WERI-Rb-1 (cell line): ENCODE measurements at regions not wholly inside any gene's neighbourhood (a gene's known extent, or its start where the extent isn't known, plus 50 kb on each side); places are given as distances from the start of the nearest gene placed in this dataset.

Experiments
- DNase-seq: peaks from one replicate; pipeline ENCODE4 v3.0.0-alpha.2; 2020
- H3K27ac ChIP-seq: fragments of 250-450 bp; sonication (Bioruptor Pico); 2 replicates; pipeline ENCODE4 v1.5.1; 2020; ENCODE audit warnings: mild to moderate bottlenecking, moderate library complexity
- H3K27me3 ChIP-seq: fragments of 250-450 bp; sonication (Bioruptor Pico); 2 replicates; pipeline ENCODE4 v1.5.1; 2021; ENCODE audit warnings: mild to moderate bottlenecking, low read depth, moderate library complexity; ENCODE audit not compliant: insufficient read depth, severe bottlenecking
- H3K36me3 ChIP-seq: fragments of 250-450 bp; sonication (Bioruptor Pico); 2 replicates; pipeline ENCODE4 v1.5.1; 2020; ENCODE audit warnings: mild to moderate bottlenecking, moderate library complexity
- H3K4me3 ChIP-seq: 2 replicates; pipeline ENCODE4 v1.5.1; 2011; ENCODE audit warnings: low read depth, mild to moderate bottlenecking, control low read depth, low read length
- H3K9me3 ChIP-seq: fragments of 250-450 bp; sonication (Bioruptor Pico); 2 replicates; pipeline ENCODE4 v1.5.1; 2021; ENCODE audit warnings: mild to moderate bottlenecking, moderate library complexity; ENCODE audit not compliant: severe bottlenecking
- TF ChIP-seq, protein P1 (sequence below): IDR thresholded peaks from 2 replicates; pipeline ENCODE4 v1.5.1; 2011; ENCODE audit warnings: low read depth, mild to moderate bottlenecking, control low read depth, inconsistent platforms, low read length

DNA sequence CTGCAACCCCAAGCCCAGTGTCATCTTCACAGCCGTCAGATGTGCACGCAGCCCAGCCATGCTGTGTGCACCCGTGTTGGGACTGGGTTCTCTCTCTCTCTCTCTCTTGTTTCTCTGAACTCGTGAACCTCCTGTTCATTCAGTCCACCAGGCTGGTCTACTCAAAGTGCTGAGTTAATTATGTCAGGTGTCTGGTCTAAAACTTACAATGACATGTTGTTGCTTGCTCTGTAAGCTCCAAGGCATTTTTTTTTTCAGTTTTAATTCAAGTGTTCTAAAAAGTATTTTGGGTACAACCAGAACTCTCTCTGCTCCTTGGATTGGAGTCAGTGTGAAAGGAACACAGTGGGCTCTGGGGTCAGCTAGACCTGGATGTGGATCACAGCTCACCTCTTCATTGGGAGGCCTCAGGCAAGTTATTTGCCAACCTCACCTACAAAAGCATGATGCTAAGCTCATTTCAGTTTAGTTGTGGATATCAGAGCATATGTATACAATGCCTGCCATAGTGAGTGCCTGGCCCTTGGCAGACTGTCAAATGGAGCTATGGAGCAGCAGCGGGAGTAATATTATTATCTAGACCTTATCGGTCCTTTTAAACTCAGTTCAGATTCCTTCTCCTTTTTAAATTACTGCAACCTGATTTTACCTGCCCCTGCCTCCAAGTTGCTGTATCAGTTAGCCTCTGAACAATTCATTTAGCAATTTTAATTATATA is 59.5 kb downstream of the PLEKHG1 start:
- no peak overlapping the region for H3K4me3 ChIP-seq
- TF ChIP-seq, protein P1, sequence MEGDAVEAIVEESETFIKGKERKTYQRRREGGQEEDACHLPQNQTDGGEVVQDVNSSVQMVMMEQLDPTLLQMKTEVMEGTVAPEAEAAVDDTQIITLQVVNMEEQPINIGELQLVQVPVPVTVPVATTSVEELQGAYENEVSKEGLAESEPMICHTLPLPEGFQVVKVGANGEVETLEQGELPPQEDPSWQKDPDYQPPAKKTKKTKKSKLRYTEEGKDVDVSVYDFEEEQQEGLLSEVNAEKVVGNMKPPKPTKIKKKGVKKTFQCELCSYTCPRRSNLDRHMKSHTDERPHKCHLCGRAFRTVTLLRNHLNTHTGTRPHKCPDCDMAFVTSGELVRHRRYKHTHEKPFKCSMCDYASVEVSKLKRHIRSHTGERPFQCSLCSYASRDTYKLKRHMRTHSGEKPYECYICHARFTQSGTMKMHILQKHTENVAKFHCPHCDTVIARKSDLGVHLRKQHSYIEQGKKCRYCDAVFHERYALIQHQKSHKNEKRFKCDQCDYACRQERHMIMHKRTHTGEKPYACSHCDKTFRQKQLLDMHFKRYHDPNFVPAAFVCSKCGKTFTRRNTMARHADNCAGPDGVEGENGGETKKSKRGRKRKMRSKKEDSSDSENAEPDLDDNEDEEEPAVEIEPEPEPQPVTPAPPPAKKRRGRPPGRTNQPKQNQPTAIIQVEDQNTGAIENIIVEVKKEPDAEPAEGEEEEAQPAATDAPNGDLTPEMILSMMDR = no peak
- H3K27me3 ChIP-seq = peaks cover 4% of the 10 kb centered on the region
- H3K36me3 ChIP-seq = no peaks in the 10 kb centered on the region
- no peak for DNase-seq
- no peaks in the 10 kb centered on the region for H3K9me3 ChIP-seq
- no peak overlapping the region for H3K27ac ChIP-seq

- H3K9me3 ChIP-seq = no peaks in the 10 kb centered on the region
- no peak overlapping the region for H3K4me3 ChIP-seq
- TF ChIP-seq, protein P1 = no peak
- H3K27ac ChIP-seq = no peak overlapping the region
- no peaks in the 10 kb centered on the region for H3K36me3 ChIP-seq
- no peak for DNase-seq
- peaks cover 4% of the 10 kb centered on the region for H3K27me3 ChIP-seq
Measured at GRCh38 chr6:150661216-150662007, 61.7 kb downstream of the PLEKHG1 start.

GRCh38 chr6:150662814-150663213 is 63.1 kb downstream of the PLEKHG1 start:
- Histone ChIP-seq H3K27ac (no peak overlapping the region), H3K9me3 (no peaks in the 10 kb centered on the region), H3K4me3 (no peak overlapping the region), H3K27me3 (peaks cover 4% of the 10 kb centered on the region), H3K36me3 (no peaks in the 10 kb centered on the region)
- DNase-seq = no peak
- TF ChIP-seq, protein P1 = no peak

GRCh38 chr6:150664091-150664490 is 64.4 kb downstream of the PLEKHG1 start:
- TF ChIP-seq, protein P1 = no peak
- DNase-seq = no peak
- H3K36me3 ChIP-seq = no peaks in the 10 kb centered on the region
- H3K27ac ChIP-seq = no peak overlapping the region
- no peaks in the 10 kb centered on the region for H3K9me3 ChIP-seq
- no peak overlapping the region for H3K4me3 ChIP-seq
- peaks cover 4% of the 10 kb centered on the region for H3K27me3 ChIP-seq

- no peak overlapping the region for H3K27ac ChIP-seq
Measured at GRCh38 chr6:150666071-150666470, 66.4 kb downstream of the PLEKHG1 start.

More at GRCh38 chr6:150666071-150666470, 66.4 kb downstream of the PLEKHG1 start:
- TF ChIP-seq, protein P1 = no peak
- Histone ChIP-seq H3K36me3 (no peaks in the 10 kb centered on the region), H3K4me3 (no peak overlapping the region), H3K9me3 (no peaks in the 10 kb centered on the region), H3K27me3 (no peaks in the 10 kb centered on the region)
- no peak for DNase-seq
